HG02885 (cell line): ENCODE measurements at regions not wholly inside any gene's neighbourhood (a gene's known extent, or its start where the extent isn't known, plus 50 kb on each side); places are given as distances from the start of the nearest gene placed in this dataset.

Experiments used
- ATAC-seq: cut with Tn5 transposase; IDR thresholded peaks from one replicate; pipeline ENCODE4 v1.9.1; 2021; ENCODE audit warnings: mild to moderate bottlenecking; ENCODE audit not compliant: unreplicated experiment, poor library complexity

- ATAC-seq = no peak
Observed at GRCh38 chr4:11497972-11498371, 69.3 kb upstream of the HS3ST1 start.

- ATAC-seq = no peak
Observed at GRCh38 chr4:11497212-11497806, 68.6 kb upstream of the HS3ST1 start.

GRCh38 chr4:11496351-11496829 is 67.7 kb upstream of the HS3ST1 start:
- ATAC-seq = no peak

- ATAC-seq = no peak
Observed at GRCh38 chr4:11495818-11496217, 67.1 kb upstream of the HS3ST1 start.

- no peak for ATAC-seq
Observed at GRCh38 chr4:11495291-11495690, 66.6 kb upstream of the HS3ST1 start.

GRCh38 chr4:11494232-11494631 is 65.5 kb upstream of the HS3ST1 start:
- ATAC-seq = no peak

GRCh38 chr4:11489453-11490083 is 60.9 kb upstream of the HS3ST1 start:
- ATAC-seq = peak; percentile 62

- ATAC-seq = no peak
Observed at GRCh38 chr4:11488657-11489452, 60.2 kb upstream of the HS3ST1 start.

- ATAC-seq = no peak
Observed at GRCh38 chr4:11487868-11488544, 59.3 kb upstream of the HS3ST1 start.

- ATAC-seq = no peak
Observed at GRCh38 chr4:11487139-11487538, 58.4 kb upstream of the HS3ST1 start.

- no peak for ATAC-seq
Observed at GRCh38 chr4:11485926-11486325, 57.2 kb upstream of the HS3ST1 start.

GRCh38 chr4:11484531-11484930 is 55.8 kb upstream of the HS3ST1 start:
- no peak for ATAC-seq

- ATAC-seq = no peak
Observed at GRCh38 chr4:11483046-11483445, 54.4 kb upstream of the HS3ST1 start.

- ATAC-seq = peak; percentile 97
Observed at GRCh38 chr4:11480683-11481082, 52.0 kb upstream of the HS3ST1 start.
